Calu3 (cell line): ENCODE measurements at regions not wholly inside any gene's neighbourhood (a gene's known extent, or its start where the extent isn't known, plus 50 kb on each side); places are given as distances from the start of the nearest gene placed in this dataset.
"Not testable (repeated sequence)": the region's sequence is repeated elsewhere in the genome, so short reads cannot be mapped to it uniquely, and the experiment has no call there.

Experiments used
- BruUV-seq: library from RNA; stranded (reverse); fragments of 400-500 nt; replicated peaks from 2 replicates; lab custom pipeline; 2021; lab: Mats Ljungman, UMichigan
- CTCF ChIA-PET: fragments of 300-600 bp; sonication (Branson Sonifier 250); formaldehyde crosslinking; loops from one replicate; lab custom pipeline; 2022; ENCODE audit warnings: antibody characterized with exemption; lab: Charles Lee
- DNase-seq: peaks from one replicate; pipeline ENCODE4 v3.0.0; 2022
- H3K27ac Mint-ChIP-seq: one replicate; pipeline ENCODE4 v1.8.0; 2022; ENCODE audit warnings: mixed read lengths; ENCODE audit not compliant: unreplicated experiment
- H3K27me3 Mint-ChIP-seq: one replicate; pipeline ENCODE4 v1.8.0; 2022; ENCODE audit warnings: mixed read lengths; ENCODE audit not compliant: unreplicated experiment
- H3K36me3 Mint-ChIP-seq: one replicate; pipeline ENCODE4 v1.8.0; 2022; ENCODE audit warnings: mild to moderate bottlenecking, moderate library complexity, mixed read lengths; ENCODE audit not compliant: insufficient read depth, unreplicated experiment
- H3K4me1 Mint-ChIP-seq: one replicate; pipeline ENCODE4 v1.8.0; 2022; ENCODE audit warnings: mild to moderate bottlenecking, low read depth, mixed read lengths; ENCODE audit not compliant: unreplicated experiment
- H3K4me3 Mint-ChIP-seq: one replicate; pipeline ENCODE4 v1.8.0; 2022; ENCODE audit warnings: mild to moderate bottlenecking, low read depth, moderate library complexity, mixed read lengths; ENCODE audit not compliant: unreplicated experiment
- H3K9me3 Mint-ChIP-seq: one replicate; pipeline ENCODE4 v1.8.0; 2022; ENCODE audit warnings: low read depth, mixed read lengths; ENCODE audit not compliant: unreplicated experiment
- CTCF ChIP-seq: fragments of 200-600 bp; IDR thresholded peaks from one replicate; pipeline ENCODE4 v1.8.0; 2022; ENCODE audit warnings: antibody characterized with exemption; ENCODE audit not compliant: unreplicated experiment
- intact Hi-C: fragments of 100-400 bp; cut with micrococcal nuclease; formaldehyde crosslinking; loops from one replicate; pipeline ENCODE4 v1.10.0; 2022; ENCODE audit not compliant: unreplicated experiment

- no peaks in the 10 kb centered on the region for H3K4me1 Mint-ChIP-seq
- H3K9me3 Mint-ChIP-seq, result no peaks in the 10 kb centered on the region
- no peak for TF ChIP-seq CTCF
- CTCF ChIA-PET, result no interaction called here
- no peak overlapping the region for H3K4me3 Mint-ChIP-seq
- DNase-seq, result no peak
- no TSS peak for BruUV-seq
- H3K36me3 Mint-ChIP-seq, result no peaks in the 10 kb centered on the region
- intact Hi-C loops, result no loop called here
- no peaks in the 10 kb centered on the region for H3K27me3 Mint-ChIP-seq
- H3K27ac Mint-ChIP-seq, result no peak overlapping the region
Observed at GRCh38 chr3:15903759-15904720, 106.3 kb upstream of the ANKRD28 start.

GRCh38 chr3:15905041-15905440 is 107.3 kb upstream of the ANKRD28 start:
- no peak for DNase-seq
- TF ChIP-seq CTCF, result no peak
- H3K27me3 Mint-ChIP-seq, result no peaks in the 10 kb centered on the region
- no peaks in the 10 kb centered on the region for H3K9me3 Mint-ChIP-seq
- H3K36me3 Mint-ChIP-seq, result no peaks in the 10 kb centered on the region
- CTCF ChIA-PET, result no interaction called here
- intact Hi-C loops, result no loop called here
- H3K27ac Mint-ChIP-seq, result no peak overlapping the region
- BruUV-seq, result no TSS peak
- no peaks in the 10 kb centered on the region for H3K4me1 Mint-ChIP-seq
- no peak overlapping the region for H3K4me3 Mint-ChIP-seq

- H3K27me3 Mint-ChIP-seq, CTCF ChIA-PET, BruUV-seq, intact Hi-C loops, H3K4me3 Mint-ChIP-seq, DNase-seq, H3K36me3 Mint-ChIP-seq, H3K27ac Mint-ChIP-seq, H3K4me1 Mint-ChIP-seq, H3K9me3 Mint-ChIP-seq: not testable (repeated sequence)
Observed at GRCh38 chr3:15907403-15907802, 109.6 kb upstream of the ANKRD28 start.

GRCh38 chr3:15918988-15919387 is 121.2 kb upstream of the ANKRD28 start:
- Mint-ChIP-seq H3K27ac (no peak overlapping the region), H3K4me3 (no peak overlapping the region), H3K36me3 (no peaks in the 10 kb centered on the region), H3K27me3 (no peaks in the 10 kb centered on the region), H3K9me3 (peaks cover 1% of the 10 kb centered on the region), H3K4me1 (no peaks in the 10 kb centered on the region)
- no peak for DNase-seq
- CTCF ChIA-PET, result no interaction called here
- intact Hi-C loops, result no loop called here
- no peak for TF ChIP-seq CTCF
- no TSS peak for BruUV-seq

DNA sequence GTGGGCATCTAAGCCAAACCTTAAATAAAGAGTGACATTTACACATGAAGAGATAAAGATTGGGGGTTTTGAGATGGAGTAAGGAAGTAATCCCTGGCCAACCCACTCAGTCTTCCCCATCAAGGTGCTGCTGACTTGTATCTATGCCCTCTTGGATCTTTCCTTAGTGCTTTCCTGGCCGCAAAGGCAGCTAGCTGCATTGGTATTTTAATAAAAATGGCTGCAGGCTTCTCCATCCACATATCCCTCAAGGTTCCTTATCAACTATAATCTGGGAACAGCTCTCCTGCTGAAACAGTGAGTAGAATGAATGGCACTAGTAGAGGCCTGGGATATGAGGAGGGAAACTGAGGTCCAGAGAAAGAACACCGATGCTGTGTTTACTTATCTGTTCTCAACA is 122.2 kb upstream of the ANKRD28 start:
- intact Hi-C loops, result no loop called here

More for the DNA sequence above, 122.2 kb upstream of the ANKRD28 start:
- no TSS peak for BruUV-seq
- CTCF ChIA-PET, result no interaction called here
- Mint-ChIP-seq H3K9me3 (no peaks in the 10 kb centered on the region), H3K36me3 (no peaks in the 10 kb centered on the region), H3K27ac (no peak overlapping the region), H3K4me1 (no peaks in the 10 kb centered on the region), H3K4me3 (no peak overlapping the region), H3K27me3 (no peaks in the 10 kb centered on the region)
- no peak for DNase-seq
- no peak for TF ChIP-seq CTCF
